ENCODE measurements at regions not wholly inside any gene's neighbourhood (a gene's known extent, or its start where the extent isn't known, plus 50 kb on each side); places are given as distances from the start of the nearest gene placed in this dataset.

DNA sequence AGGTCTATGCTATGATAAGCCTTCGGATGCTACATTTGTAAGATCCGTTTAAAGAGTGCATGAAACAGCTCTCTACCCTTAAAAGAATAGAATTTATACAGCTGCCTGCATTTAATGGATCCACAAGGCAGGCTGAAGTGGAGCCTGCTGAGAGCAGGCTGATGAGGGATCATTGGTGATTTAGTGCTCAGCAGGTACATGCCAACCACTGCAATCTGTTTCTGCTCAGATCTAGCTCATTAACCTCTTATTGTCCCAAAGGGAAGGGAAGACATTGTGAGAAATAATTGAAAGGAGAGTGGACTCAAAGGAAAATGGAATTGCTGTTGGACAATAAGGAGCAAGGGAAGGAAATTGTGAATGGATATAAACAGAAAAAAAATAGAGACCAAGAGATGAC, 822.6 kb downstream of the TRIB2 start:
- ATAC-seq: no peak

- no peak for ATAC-seq
Measured at GRCh38 chr2:13542061-13542460, 825.3 kb downstream of the TRIB2 start.

GRCh38 chr2:13542642-13543041, 825.9 kb downstream of the TRIB2 start:
- no peak for ATAC-seq

DNA sequence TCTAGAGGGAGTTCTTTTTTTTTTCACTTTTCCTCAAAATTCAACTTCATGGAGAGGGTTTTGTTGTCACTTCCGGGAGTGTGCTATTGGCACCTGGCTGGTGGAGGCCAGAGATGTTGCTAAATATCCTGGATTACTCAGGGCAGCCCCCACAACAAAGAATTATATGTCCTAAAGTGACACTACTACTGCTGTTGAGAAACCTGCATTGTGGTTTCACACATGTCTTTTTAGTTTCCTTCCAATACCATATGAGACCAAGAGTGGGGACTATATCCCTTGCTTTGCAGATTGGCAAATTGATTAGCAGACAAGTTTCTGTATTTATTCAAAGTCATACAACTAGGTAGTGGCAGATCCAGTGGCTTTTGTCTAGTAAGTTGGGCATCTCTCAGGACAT, 826.8 kb downstream of the TRIB2 start:
- no peak for ATAC-seq

DNA sequence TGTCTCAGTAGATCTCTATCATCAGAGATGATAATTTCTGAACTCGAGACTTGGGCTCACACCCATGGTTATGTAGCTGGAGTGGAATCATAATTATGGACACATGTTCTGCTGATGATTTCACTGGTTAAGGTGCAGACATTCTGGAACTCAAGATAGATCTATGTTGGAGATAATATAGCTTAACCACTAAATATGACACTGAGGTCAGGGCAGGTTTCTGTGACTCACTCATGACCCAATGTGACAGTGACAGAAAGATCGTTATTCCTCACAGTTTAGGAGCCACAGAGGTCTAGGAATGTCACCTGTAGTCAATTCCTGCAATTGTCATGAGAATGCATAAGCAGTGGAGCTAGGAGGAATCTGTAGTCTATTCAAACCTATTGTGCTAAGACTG, 828.6 kb downstream of the TRIB2 start:
- no peak for ATAC-seq

DNA sequence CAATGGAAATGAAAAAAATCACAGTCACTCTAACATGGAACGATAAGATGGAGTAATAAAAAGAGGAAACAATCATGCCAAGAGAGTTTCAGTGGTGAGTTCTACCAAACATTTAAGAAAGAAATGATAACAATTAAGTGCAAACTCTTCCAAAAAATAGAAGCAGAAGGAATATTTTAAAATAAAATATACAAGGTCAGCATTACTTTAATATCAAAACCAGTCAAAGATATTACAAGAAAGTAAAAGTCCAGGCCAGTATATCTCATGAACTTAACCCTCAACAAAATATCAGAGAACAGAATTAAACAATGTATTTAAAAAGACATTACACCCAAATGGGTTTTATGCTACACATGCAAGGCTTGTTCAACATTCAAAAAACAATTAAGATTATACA, 829.4 kb downstream of the TRIB2 start:
- ATAC-seq: no peak

- no peak for ATAC-seq
Measured at GRCh38 chr2:13550285-13551231, 833.8 kb downstream of the TRIB2 start.

GRCh38 chr2:13558368-13558767, 841.6 kb downstream of the TRIB2 start:
- ATAC-seq: peak; percentile 100

DNA sequence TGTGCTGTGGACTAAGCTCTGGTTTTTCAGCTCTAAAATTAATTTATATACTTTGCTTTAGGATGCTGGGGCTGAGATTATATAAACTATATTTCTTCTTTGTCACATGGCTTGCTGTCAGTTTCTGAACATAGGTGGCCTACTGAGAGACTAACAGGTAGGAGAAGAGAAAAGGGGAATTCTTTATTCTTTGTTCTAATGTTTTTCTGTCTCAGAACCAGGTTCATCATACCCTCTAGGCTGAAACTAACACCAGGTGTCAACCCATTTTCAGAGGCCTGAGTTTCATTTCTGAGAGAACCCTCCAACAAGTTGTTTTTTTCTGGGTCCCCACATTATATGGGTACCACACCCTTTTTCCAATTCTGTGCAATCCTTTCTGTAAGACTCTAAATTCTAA, 843.6 kb downstream of the TRIB2 start:
- no peak for ATAC-seq

DNA sequence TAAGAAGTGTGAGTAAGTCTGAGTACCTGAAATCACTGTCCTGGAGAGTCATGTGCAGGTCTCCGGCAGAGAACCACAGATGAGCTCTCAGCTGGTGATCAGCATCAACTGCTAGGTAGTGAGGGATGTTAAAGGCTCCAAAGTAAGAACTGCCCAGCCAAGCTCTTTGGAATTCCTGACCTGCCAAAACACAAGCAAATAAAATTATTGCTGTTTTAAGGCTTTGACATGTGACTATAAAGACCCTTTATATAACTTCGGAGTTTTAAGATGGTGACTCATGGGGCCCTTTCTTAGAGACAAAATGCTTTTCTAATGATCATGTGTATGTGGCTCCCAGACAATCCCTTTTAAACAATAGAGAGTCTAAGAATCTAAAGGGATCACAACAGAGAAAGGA, 855.7 kb downstream of the TRIB2 start:
- ATAC-seq: no peak

DNA sequence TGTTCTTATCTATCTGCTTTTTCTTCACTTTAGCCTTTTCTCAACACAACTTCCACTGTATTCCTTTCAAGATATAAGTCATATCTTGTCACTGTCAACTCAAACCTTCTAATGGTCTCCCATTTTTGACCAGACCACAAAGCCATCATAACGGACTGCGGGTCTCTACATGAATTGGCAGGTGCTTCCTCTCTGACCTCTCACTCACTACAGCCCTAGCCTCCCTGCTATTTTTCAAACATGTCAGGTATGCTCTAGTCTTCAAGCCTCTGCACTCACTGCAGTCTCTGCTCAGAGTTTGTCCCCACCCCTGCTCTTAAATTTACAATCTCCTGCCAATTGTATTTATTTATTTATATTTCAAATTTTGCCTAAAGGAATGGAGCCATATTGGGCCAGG, 858.1 kb downstream of the TRIB2 start:
- ATAC-seq: no peak

DNA sequence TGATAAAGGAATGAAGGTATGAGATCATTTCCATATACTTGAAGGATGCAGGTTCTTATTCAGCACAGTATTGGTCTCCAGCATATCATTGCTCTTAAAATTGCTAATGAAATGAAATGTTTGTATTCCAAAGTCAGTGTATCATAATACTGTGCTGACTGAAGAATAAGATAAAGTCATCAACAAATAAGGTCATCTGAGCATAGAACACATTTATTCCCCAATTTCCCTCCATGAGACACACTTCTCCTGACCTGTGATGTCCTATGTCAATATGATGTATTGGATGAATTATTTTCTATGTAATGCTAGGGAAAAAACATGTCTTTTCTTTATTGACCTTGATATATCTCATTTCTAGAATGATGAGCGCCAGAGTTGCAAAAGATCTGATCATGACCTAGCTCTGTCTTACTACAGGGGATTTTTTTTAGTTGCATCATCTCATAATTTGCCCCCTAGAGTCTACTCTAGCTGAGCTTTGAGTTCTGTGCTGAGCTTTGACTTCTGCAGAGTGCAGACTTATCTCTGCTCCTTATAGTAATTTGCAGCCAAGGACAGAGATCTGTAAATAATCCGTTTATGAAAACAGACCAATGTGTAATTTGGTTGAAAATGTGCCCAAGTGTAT, 859.8 kb downstream of the TRIB2 start:
- ATAC-seq: no peak

GRCh38 chr2:13578547-13578946, 861.8 kb downstream of the TRIB2 start:
- no peak for ATAC-seq

DNA sequence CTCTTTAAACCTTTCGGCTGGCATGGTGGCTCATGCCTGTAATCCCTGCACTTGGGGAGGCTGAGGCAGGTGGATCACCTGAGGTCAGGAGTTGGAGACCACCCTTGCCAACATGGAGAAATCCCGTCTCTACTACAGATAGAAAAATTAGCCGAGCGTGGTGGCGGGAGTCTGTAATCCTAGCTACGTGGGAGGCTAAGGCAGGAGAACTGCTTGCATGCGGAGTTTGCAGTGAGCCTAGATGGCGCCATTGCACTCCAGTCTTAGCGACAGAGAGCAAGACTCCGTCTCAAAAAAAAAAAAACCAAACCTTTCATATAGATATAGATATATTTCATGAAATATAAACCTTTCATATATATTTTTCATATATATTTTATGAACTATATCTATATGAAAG, 864.7 kb downstream of the TRIB2 start:
- no peak for ATAC-seq

GRCh38 chr2:13583609-13584008, 866.9 kb downstream of the TRIB2 start:
- no peak for ATAC-seq

GRCh38 chr2:13584020-13584419, 867.3 kb downstream of the TRIB2 start:
- ATAC-seq: no peak

GRCh38 chr2:13585732-13586131, 869.0 kb downstream of the TRIB2 start:
- no peak for ATAC-seq

DNA sequence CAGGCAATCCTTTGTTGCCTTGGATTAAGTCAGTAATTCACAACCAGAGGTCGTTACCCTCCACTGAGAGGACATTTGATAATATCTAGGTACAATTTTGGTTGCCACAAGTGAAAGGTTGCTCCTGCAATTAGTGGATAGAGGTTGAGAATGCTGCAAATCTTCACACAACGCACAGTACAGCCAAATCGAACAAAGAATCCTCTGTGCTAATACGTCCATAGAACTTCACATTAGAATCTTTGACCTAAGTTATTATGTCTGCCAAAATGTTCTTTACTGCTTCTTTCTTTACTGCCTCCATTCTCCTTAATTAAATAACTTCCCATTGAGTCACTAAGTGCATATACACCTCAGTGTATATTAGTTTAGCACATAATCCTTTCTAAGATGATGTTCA, 879.5 kb downstream of the TRIB2 start:
- ATAC-seq: no peak

- no peak for ATAC-seq
Measured at GRCh38 chr2:13597176-13597575, 880.4 kb downstream of the TRIB2 start.

- ATAC-seq: no peak
Measured at GRCh38 chr2:13601506-13601905, 884.8 kb downstream of the TRIB2 start.

GRCh38 chr2:13604951-13605661, 888.4 kb downstream of the TRIB2 start:
- no peak for ATAC-seq

DNA sequence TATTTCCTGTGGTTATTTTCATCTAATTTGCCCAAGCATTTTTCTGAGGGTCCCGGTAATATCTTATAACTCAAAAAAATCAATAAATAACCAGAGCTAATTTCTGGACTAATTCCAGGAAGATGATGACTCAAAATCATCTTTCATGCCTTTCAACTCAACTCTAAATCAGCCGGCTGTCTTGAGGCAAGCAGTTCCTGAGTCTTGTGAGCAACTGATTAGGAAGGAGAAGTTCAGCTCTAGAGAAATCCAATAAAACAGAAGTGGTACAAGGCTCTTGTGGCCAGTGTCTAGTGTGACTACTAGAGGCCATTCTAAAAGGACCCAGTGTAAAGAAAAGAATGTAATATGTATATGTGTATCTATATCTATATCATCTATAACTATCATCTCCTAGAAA, 890.4 kb downstream of the TRIB2 start:
- ATAC-seq: no peak

DNA sequence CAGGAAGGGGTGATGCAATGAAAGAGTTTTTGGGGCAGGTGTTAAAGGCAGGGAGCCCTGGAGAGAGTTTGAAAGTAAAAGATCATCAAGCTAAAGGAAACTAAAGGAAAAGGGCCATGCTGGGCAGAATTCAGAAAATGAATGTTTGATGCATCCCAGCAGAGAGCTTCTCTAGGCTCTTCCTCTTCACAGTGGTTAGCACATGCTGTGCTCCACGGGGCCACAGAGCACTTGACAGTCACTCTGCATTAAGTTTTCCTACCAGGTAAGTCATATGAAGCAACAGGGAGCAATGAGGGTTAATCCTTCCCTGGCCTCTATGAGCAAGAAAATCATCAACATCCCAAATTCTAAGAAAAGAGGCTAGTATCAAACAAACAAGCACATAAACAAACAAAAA, 895.2 kb downstream of the TRIB2 start:
- no peak for ATAC-seq

DNA sequence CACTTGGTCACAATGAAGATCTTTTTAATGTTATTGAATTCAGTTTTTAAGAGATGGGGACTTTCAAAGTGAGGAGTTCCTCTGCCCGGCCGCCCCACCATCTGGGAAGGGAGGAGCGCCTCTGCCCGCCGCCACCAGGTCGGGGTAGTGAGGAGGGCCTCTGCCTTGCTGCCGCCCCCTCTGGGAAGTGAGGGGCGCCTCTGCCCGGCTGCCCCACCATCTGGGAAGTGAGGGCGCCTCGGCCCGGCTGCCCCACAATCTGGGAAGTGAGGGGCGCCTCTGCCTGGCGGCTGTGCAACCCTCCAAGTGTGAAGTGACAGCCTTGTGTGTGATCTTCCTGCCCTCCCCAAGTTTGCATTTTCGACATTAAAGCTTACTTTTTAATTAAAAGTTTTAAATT, 899.3 kb downstream of the TRIB2 start:
- ATAC-seq: no peak
